Osteoblast (primary cell): ENCODE measurements at regions not wholly inside any gene's neighbourhood (a gene's known extent, or its start where the extent isn't known, plus 50 kb on each side); places are given as distances from the start of the nearest gene placed in this dataset.
"Not testable (repeated sequence)": the region's sequence is repeated elsewhere in the genome, so short reads cannot be mapped to it uniquely, and the experiment has no call there.

ENCODE experiments used
- DNase-seq: peaks from one replicate; pipeline ENCODE4 v3.0.0; 2011; ENCODE audit warnings: low spot score, mixed read lengths; ENCODE audit not compliant: insufficient read length; ENCODE audit errors: missing footprints
- H2AFZ ChIP-seq: 2 replicates; pipeline ENCODE4 v1.6.0; 2011; ENCODE audit warnings: mild to moderate bottlenecking, low read length
- H3K27ac ChIP-seq: 2 replicates; pipeline ENCODE4 v1.5.1; 2011; ENCODE audit warnings: mild to moderate bottlenecking, low read depth, low read length, moderate library complexity
- H3K27me3 ChIP-seq: 2 replicates; pipeline ENCODE4 v1.6.0; 2012; ENCODE audit warnings: mild to moderate bottlenecking, control low read depth, inconsistent platforms, low read length, moderate library complexity; ENCODE audit not compliant: insufficient read depth
- H3K36me3 ChIP-seq: 2 replicates; pipeline ENCODE4 v1.5.1; 2011; ENCODE audit warnings: mild to moderate bottlenecking, low read length, control low read depth, moderate library complexity; ENCODE audit not compliant: insufficient read depth
- H3K4me1 ChIP-seq: 2 replicates; pipeline ENCODE4 v1.5.1; 2011; ENCODE audit warnings: mild to moderate bottlenecking, low read length, control low read depth, moderate library complexity; ENCODE audit not compliant: insufficient read depth
- H3K4me2 ChIP-seq: 2 replicates; pipeline ENCODE4 v1.6.0; 2011; ENCODE audit warnings: mild to moderate bottlenecking, low read length; ENCODE audit not compliant: insufficient read depth
- H3K4me3 ChIP-seq: fragments of 200-600 bp; sonication (generic); 3 replicates; pipeline ENCODE4 v1.5.1; 2012; ENCODE audit warnings: mild to moderate bottlenecking, low read length, inconsistent platforms; ENCODE audit not compliant: insufficient read depth
- H3K79me2 ChIP-seq: 2 replicates; pipeline ENCODE4 v1.6.0; 2012; ENCODE audit warnings: mild to moderate bottlenecking, low read length, control low read depth, inconsistent platforms; ENCODE audit not compliant: insufficient read depth
- H3K9me3 ChIP-seq: 2 replicates; pipeline ENCODE4 v1.5.1; 2011; ENCODE audit warnings: low read depth, low read length, control low read depth
- H4K20me1 ChIP-seq: 2 replicates; pipeline ENCODE4 v1.6.0; 2012; ENCODE audit warnings: mild to moderate bottlenecking, low read length, control low read depth; ENCODE audit not compliant: insufficient read depth
- CTCF ChIP-seq: IDR thresholded peaks from 2 replicates; pipeline ENCODE4 v1.5.1; 2011; ENCODE audit warnings: mild to moderate bottlenecking, low read depth, low read length, moderate library complexity; ENCODE audit errors: extremely low read depth

- Histone ChIP-seq H2AFZ (no peak overlapping the region), H3K4me3 (no peak overlapping the region), H3K27ac (no peak overlapping the region), H3K4me2 (no peak overlapping the region), H3K79me2 (no peaks in the 10 kb centered on the region), H3K4me1 (no peaks in the 10 kb centered on the region), H3K36me3 (no peaks in the 10 kb centered on the region), H3K27me3 (no peaks in the 10 kb centered on the region), H3K9me3 (peaks cover 2% of the 10 kb centered on the region), H4K20me1 (no peaks in the 10 kb centered on the region)
- TF ChIP-seq CTCF, result no peak
- no peak for DNase-seq
Measured at GRCh38 chr18:51563396-51563795, 365.9 kb upstream of the MEX3C start.

GRCh38 chr18:51568151-51568550 is 370.7 kb upstream of the MEX3C start:
- Histone ChIP-seq H3K36me3 (no peaks in the 10 kb centered on the region), H3K4me3 (no peak overlapping the region), H3K79me2 (no peaks in the 10 kb centered on the region), H4K20me1 (no peaks in the 10 kb centered on the region), H3K9me3 (peaks cover 2% of the 10 kb centered on the region), H2AFZ (no peak overlapping the region), H3K27me3 (no peaks in the 10 kb centered on the region), H3K4me2 (no peak overlapping the region), H3K27ac (no peak overlapping the region), H3K4me1 (no peaks in the 10 kb centered on the region)
- DNase-seq, result no peak
- TF ChIP-seq CTCF, result no peak

GRCh38 chr18:51569153-51569552 is 371.7 kb upstream of the MEX3C start:
- Histone ChIP-seq H3K36me3 (no peaks in the 10 kb centered on the region), H3K27ac (no peak overlapping the region), H4K20me1 (no peaks in the 10 kb centered on the region), H3K4me2 (no peak overlapping the region), H3K27me3 (no peaks in the 10 kb centered on the region), H3K79me2 (no peaks in the 10 kb centered on the region), H3K4me3 (no peak overlapping the region), H2AFZ (no peak overlapping the region), H3K9me3 (peaks cover 2% of the 10 kb centered on the region), H3K4me1 (no peaks in the 10 kb centered on the region)
- no peak for DNase-seq
- no peak for TF ChIP-seq CTCF

- no peaks in the 10 kb centered on the region for H3K36me3 ChIP-seq
- H4K20me1 ChIP-seq, result no peaks in the 10 kb centered on the region
- H3K27me3 ChIP-seq, result no peaks in the 10 kb centered on the region
- no peak for TF ChIP-seq CTCF
- no peak overlapping the region for H3K27ac ChIP-seq
- H2AFZ ChIP-seq, result no peak overlapping the region
- no peak for DNase-seq
- no peaks in the 10 kb centered on the region for H3K79me2 ChIP-seq
- no peaks in the 10 kb centered on the region for H3K4me1 ChIP-seq
- no peak overlapping the region for H3K4me3 ChIP-seq
- H3K4me2 ChIP-seq, result no peak overlapping the region
- H3K9me3 ChIP-seq, result peaks cover 2% of the 10 kb centered on the region
Measured at GRCh38 chr18:51569561-51569960, 372.1 kb upstream of the MEX3C start.

GRCh38 chr18:51570071-51570470 is 372.6 kb upstream of the MEX3C start:
- not testable (repeated sequence) for DNase-seq, H3K4me1 ChIP-seq, H3K9me3 ChIP-seq, H3K27ac ChIP-seq, H4K20me1 ChIP-seq, H3K27me3 ChIP-seq, H2AFZ ChIP-seq, H3K4me2 ChIP-seq, H3K36me3 ChIP-seq, H3K79me2 ChIP-seq, H3K4me3 ChIP-seq

- H3K79me2 ChIP-seq, H3K27ac ChIP-seq, H3K27me3 ChIP-seq, H3K4me2 ChIP-seq, H3K4me3 ChIP-seq, H3K4me1 ChIP-seq, H2AFZ ChIP-seq, H3K36me3 ChIP-seq, H4K20me1 ChIP-seq, DNase-seq, H3K9me3 ChIP-seq: not testable (repeated sequence)
Measured at GRCh38 chr18:51573886-51574285, 376.4 kb upstream of the MEX3C start.
